GM23248 (cell line): ENCODE measurements at regions not wholly inside any gene's neighbourhood (a gene's known extent, or its start where the extent isn't known, plus 50 kb on each side); places are given as distances from the start of the nearest gene placed in this dataset.

Experiments
- DNase-seq: peaks from one replicate; pipeline ENCODE4 v3.0.0-alpha.2; 2015
- H2AFZ ChIP-seq: fragments of 200-600 bp; sonication (generic); 2 replicates; pipeline ENCODE4 v1.6.1; 2016; ENCODE audit warnings: antibody characterized with exemption
- H3F3A ChIP-seq: fragments of 200-600 bp; sonication (generic); 2 replicates; pipeline ENCODE4 v1.6.1; 2016; ENCODE audit warnings: mild to moderate bottlenecking, antibody characterized with exemption, mixed run types; ENCODE audit not compliant: insufficient read depth
- H3K27ac ChIP-seq: fragments of 200-600 bp; sonication (generic); 2 replicates; pipeline ENCODE4 v1.5.1; 2016; ENCODE audit warnings: mild to moderate bottlenecking
- H3K27me3 ChIP-seq: fragments of 200-600 bp; sonication (generic); replicated peaks from 2 replicates; pipeline ENCODE4 v1.6.1; 2016; ENCODE audit warnings: mild to moderate bottlenecking; ENCODE audit not compliant: insufficient read depth
- H3K36me3 ChIP-seq: fragments of 200-600 bp; sonication (generic); 2 replicates; pipeline ENCODE4 v1.6.1; 2016; ENCODE audit warnings: low read depth, mild to moderate bottlenecking
- H3K4me1 ChIP-seq: fragments of 200-600 bp; sonication (generic); 2 replicates; pipeline ENCODE4 v1.6.1; 2016; ENCODE audit warnings: mild to moderate bottlenecking; ENCODE audit not compliant: insufficient read depth
- H3K4me2 ChIP-seq: fragments of 200-600 bp; sonication (generic); one replicate; pipeline ENCODE4 v1.6.1; 2016; ENCODE audit warnings: mild to moderate bottlenecking; ENCODE audit not compliant: unreplicated experiment
- H3K4me3 ChIP-seq: fragments of 200-600 bp; sonication (generic); 2 replicates; pipeline ENCODE4 v1.5.1; 2016; ENCODE audit warnings: mild to moderate bottlenecking
- H3K79me2 ChIP-seq: fragments of 200-600 bp; sonication (generic); 2 replicates; pipeline ENCODE4 v1.6.1; 2016; ENCODE audit warnings: mild to moderate bottlenecking; ENCODE audit not compliant: insufficient read depth
- H3K9ac ChIP-seq: fragments of 200-600 bp; sonication (generic); 2 replicates; pipeline ENCODE4 v1.6.1; 2016; ENCODE audit warnings: mild to moderate bottlenecking
- H3K9me2 ChIP-seq: fragments of 200-600 bp; sonication (generic); 2 replicates; pipeline ENCODE4 v1.6.1; 2016; ENCODE audit warnings: mixed run types, mild to moderate bottlenecking, moderate library complexity; ENCODE audit not compliant: insufficient read depth
- H3K9me3 ChIP-seq: fragments of 200-600 bp; sonication (generic); one replicate; pipeline ENCODE4 v1.6.1; 2017; ENCODE audit warnings: low read depth
- H4K20me1 ChIP-seq: fragments of 200-600 bp; sonication (generic); 2 replicates; pipeline ENCODE4 v1.6.0; 2016; ENCODE audit not compliant: insufficient read depth
- EZH2 ChIP-seq: fragments of 200-600 bp; sonication (generic); IDR thresholded peaks from 2 replicates; pipeline ENCODE4 v1.6.1; 2018; ENCODE audit warnings: antibody characterized with exemption, mild to moderate bottlenecking; ENCODE audit not compliant: insufficient read depth, poor library complexity, severe bottlenecking
- EZH2phosphoT487 ChIP-seq: fragments of 200-600 bp; sonication (generic); IDR thresholded peaks from 2 replicates; pipeline ENCODE4 v1.6.1; 2018; ENCODE audit warnings: antibody characterized with exemption, moderate library complexity, mild to moderate bottlenecking, low read depth; ENCODE audit not compliant: insufficient read depth
- WGBS, 2 experiments: methylation state at CpG; one replicate each; pipeline ENCODE4 v1.1.6; 2015 to 2017; ENCODE audit warnings: low lambda C conversion rate in 2 of 2, low coverage in 1 of 2; ENCODE audit errors: missing lambda C conversion rate in 2 of 2; 5-methylcytosine and 5-hydroxymethylcytosine counted together
- in situ Hi-C: fragments of 300-500 bp; cut with MboI; formaldehyde crosslinking; loops from 2 replicates; pipeline ENCODE4 v1.15.0; 2020

DNA sequence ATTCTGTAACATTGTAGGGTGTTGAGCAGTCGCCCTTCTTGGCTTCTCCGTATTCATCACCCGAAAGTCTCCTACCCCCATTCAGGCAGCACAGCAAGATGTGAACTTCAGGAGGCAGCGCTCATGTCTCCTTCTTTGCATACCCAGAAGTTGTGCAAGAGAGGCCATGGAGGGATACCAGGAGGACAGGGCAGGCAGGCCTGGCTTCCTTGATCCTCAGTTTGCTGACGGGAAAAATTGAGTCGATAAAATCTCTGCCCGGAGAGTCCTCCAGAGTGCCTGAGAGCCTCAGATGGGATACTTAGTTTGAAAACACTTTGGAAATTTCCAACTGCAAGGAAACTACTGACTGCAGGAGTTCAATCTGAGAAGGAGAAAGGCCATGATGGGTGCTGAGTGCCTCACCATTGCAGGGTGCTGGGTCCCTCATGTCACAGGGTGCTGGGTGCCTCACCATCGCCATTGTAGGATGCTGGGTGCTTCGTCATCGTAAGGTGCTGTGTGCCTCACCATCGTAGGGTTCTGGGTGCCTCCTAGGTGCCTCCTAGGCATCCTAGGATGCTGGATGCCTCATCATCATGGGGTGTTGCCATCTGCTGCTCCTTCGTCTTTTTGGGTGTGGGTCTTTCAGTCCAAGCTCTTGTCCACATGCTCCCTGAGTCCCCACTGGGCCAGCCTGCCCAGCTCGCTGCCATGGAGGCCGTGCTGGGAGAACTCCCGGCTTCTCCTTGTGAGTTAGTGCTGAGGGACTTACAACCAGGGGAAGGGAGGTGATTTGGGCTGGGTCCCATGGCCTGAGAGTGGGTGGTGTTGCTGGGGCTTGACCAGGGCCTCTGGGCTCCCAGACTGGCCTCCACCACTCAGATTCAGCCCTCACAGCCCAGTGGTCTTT is 162.4 kb downstream of the DDX1 start:
- no peaks in the 10 kb centered on the region for H3K9me3 ChIP-seq
- no peaks in the 10 kb centered on the region for H3K27me3 ChIP-seq
- H3K4me1 ChIP-seq, result no peaks in the 10 kb centered on the region
- H3K9me2 ChIP-seq, result no peaks in the 10 kb centered on the region
- H3K4me3 ChIP-seq, result no peak overlapping the region
- no peak overlapping the region for H3K4me2 ChIP-seq
- H3K27ac ChIP-seq, result no peak overlapping the region
- TF ChIP-seq EZH2 (no peak), EZH2phosphoT487 (no peak)
- no peaks in the 10 kb centered on the region for H3K36me3 ChIP-seq
- in situ Hi-C loops, result no loop called here
- H3K79me2 ChIP-seq, result no peaks in the 10 kb centered on the region
- no peaks in the 10 kb centered on the region for H4K20me1 ChIP-seq
- H3F3A ChIP-seq, result no peaks in the 10 kb centered on the region
- no peak for DNase-seq
- no peak overlapping the region for H2AFZ ChIP-seq
- no peak overlapping the region for H3K9ac ChIP-seq
- 56 to 59% methylated on average over 14 to 15 of the region's 15 CpGs for WGBS, 2 experiments

- no peaks in the 10 kb centered on the region for H3K79me2 ChIP-seq
- H3F3A ChIP-seq, result no peaks in the 10 kb centered on the region
- H3K4me3 ChIP-seq, result no peak overlapping the region
- no peaks in the 10 kb centered on the region for H4K20me1 ChIP-seq
- TF ChIP-seq EZH2phosphoT487 (no peak), EZH2 (no peak)
- no peaks in the 10 kb centered on the region for H3K9me3 ChIP-seq
- H3K27me3 ChIP-seq, result no peaks in the 10 kb centered on the region
- no peak overlapping the region for H2AFZ ChIP-seq
- H3K4me2 ChIP-seq, result no peak overlapping the region
- H3K4me1 ChIP-seq, result no peaks in the 10 kb centered on the region
- H3K9me2 ChIP-seq, result no peaks in the 10 kb centered on the region
- 77 to 78% methylated on average over 5 of the region's 5 CpGs for WGBS, 2 experiments
- no peak overlapping the region for H3K9ac ChIP-seq
- no peak for DNase-seq
- no peak overlapping the region for H3K27ac ChIP-seq
- in situ Hi-C loops, result no loop called here
- H3K36me3 ChIP-seq, result no peaks in the 10 kb centered on the region
Measured at GRCh38 chr2:15754703-15755099, 163.0 kb downstream of the DDX1 start.

DNA sequence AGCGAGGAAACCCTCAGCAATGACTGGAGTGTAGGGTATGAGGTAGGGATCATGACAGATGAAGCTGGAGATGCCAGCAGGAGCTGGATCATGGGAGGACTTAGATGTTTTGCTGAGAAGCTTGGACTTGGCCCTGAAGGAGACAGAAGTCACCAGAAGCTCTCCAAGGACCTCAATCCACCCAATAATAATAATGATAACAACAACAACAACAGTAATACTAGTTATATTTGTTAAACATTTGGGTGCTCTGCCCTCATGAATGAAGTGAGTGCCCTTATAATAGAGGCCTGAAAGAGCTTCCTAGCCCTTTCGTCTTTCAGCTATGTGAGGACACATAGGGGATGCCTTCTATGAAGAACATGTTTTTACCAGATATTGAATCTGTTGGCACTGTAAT is 163.9 kb downstream of the DDX1 start:
- no peaks in the 10 kb centered on the region for H4K20me1 ChIP-seq
- no peak for DNase-seq
- no peak for TF ChIP-seq EZH2phosphoT487
- no peak for TF ChIP-seq EZH2
- no peaks in the 10 kb centered on the region for H3K36me3 ChIP-seq
- no peak overlapping the region for H3K27ac ChIP-seq
- no peaks in the 10 kb centered on the region for H3K79me2 ChIP-seq
- no peak overlapping the region for H3K4me3 ChIP-seq
- no peaks in the 10 kb centered on the region for H3K27me3 ChIP-seq
- in situ Hi-C loops, result no loop called here
- no peak overlapping the region for H3K4me2 ChIP-seq
- no peak overlapping the region for H2AFZ ChIP-seq
- no peak overlapping the region for H3K9ac ChIP-seq
- 28% methylated on average over 2 of the region's 2 CpGs for WGBS, 2 experiments
- no peaks in the 10 kb centered on the region for H3K4me1 ChIP-seq
- no peaks in the 10 kb centered on the region for H3K9me3 ChIP-seq
- no peaks in the 10 kb centered on the region for H3K9me2 ChIP-seq
- H3F3A ChIP-seq, result no peaks in the 10 kb centered on the region

GRCh38 chr2:15756011-15756550 is 164.4 kb downstream of the DDX1 start:
- H3K36me3 ChIP-seq, result no peaks in the 10 kb centered on the region
- no peaks in the 10 kb centered on the region for H4K20me1 ChIP-seq
- no peak for DNase-seq
- H2AFZ ChIP-seq, result no peak overlapping the region
- H3F3A ChIP-seq, result no peaks in the 10 kb centered on the region
- H3K9ac ChIP-seq, result no peak overlapping the region
- TF ChIP-seq EZH2, result no peak
- TF ChIP-seq EZH2phosphoT487, result no peak
- no peaks in the 10 kb centered on the region for H3K9me3 ChIP-seq
- H3K9me2 ChIP-seq, result no peaks in the 10 kb centered on the region
- WGBS, 2 experiments, result 20 to 30% methylated on average over 1 to 2 of the region's 2 CpGs
- H3K27ac ChIP-seq, result no peak overlapping the region
- H3K27me3 ChIP-seq, result no peaks in the 10 kb centered on the region
- in situ Hi-C loops, result no loop called here
- H3K4me1 ChIP-seq, result no peaks in the 10 kb centered on the region
- no peaks in the 10 kb centered on the region for H3K79me2 ChIP-seq
- H3K4me2 ChIP-seq, result no peak overlapping the region
- H3K4me3 ChIP-seq, result no peak overlapping the region
